Kidney (tissue), 13 donors: ENCODE measurements at regions not wholly inside any gene's neighbourhood (a gene's known extent, or its start where the extent isn't known, plus 50 kb on each side); places are given as distances from the start of the nearest gene placed in this dataset.
A peak's percentile ranks its signal among the peaks of the same experiment; 100 is the strongest.
"Not testable (repeated sequence)": the region's sequence is repeated elsewhere in the genome, so short reads cannot be mapped to it uniquely, and the experiment has no call there.

Experiments used
- DNase-seq, 5 donors: peaks; one replicate each; pipeline ENCODE4 v3.0.0-alpha.2; 2013 to 2020
- FAIRE-seq: peaks from 2 replicates; lab custom pipeline; 2012; peaks lifted over from hg19 to GRCh38; lab: Jason Lieb, UNC
- H3K27ac ChIP-seq, 2 donors: one replicate each; pipeline ENCODE4 v1.7.0; 2013; ENCODE audit warnings: low read depth in 2 of 2, low read length in 2 of 2, inconsistent platforms in 1 of 2
- H3K27me3 ChIP-seq: one replicate; pipeline ENCODE4 v1.7.1; 2013; ENCODE audit warnings: low read length, inconsistent platforms; ENCODE audit not compliant: control insufficient read depth, insufficient read depth
- H3K36me3 ChIP-seq, 3 donors: one replicate each; pipeline versions ENCODE4 v1.7.0 to v1.7.1; 2013; ENCODE audit warnings: low read length in 3 of 3, control low read depth in 1 of 3, inconsistent platforms in 1 of 3; ENCODE audit not compliant: insufficient read depth in 3 of 3, control insufficient read depth in 2 of 3
- H3K4me1 ChIP-seq, 3 donors: one replicate each; pipeline versions ENCODE4 v1.7.0 to v1.7.1; 2013; ENCODE audit warnings: low read length in 3 of 3, inconsistent platforms in 1 of 3, low read depth in 1 of 3; ENCODE audit not compliant: control insufficient read depth in 2 of 3, insufficient read depth in 2 of 3
- H3K4me3 ChIP-seq, 3 donors: one replicate each; pipeline versions ENCODE4 v1.7.0 to v1.8.1; 2013; ENCODE audit warnings: low read length in 3 of 3, control low read depth in 1 of 3, inconsistent platforms in 1 of 3
- H3K9ac ChIP-seq, 3 donors: one replicate each; pipeline versions ENCODE4 v1.7.0 to v1.7.1; 2013; ENCODE audit warnings: low read length in 3 of 3, control low read depth in 1 of 3, inconsistent platforms in 1 of 3
- H3K9me3 ChIP-seq, 3 donors: one replicate each; pipeline versions ENCODE4 v1.7.0 to v1.7.1; 2013; ENCODE audit warnings: low read length in 3 of 3, control low read depth in 1 of 3, inconsistent platforms in 1 of 3; ENCODE audit not compliant: control insufficient read depth in 2 of 3, insufficient read depth in 1 of 3
- CTCF ChIP-seq: IDR thresholded peaks from 3 replicates; pipeline ENCODE4 v1.5.1; 2012; ENCODE audit warnings: mild to moderate bottlenecking, moderate library complexity, borderline replicate concordance; ENCODE audit not compliant: insufficient read depth; ENCODE audit errors: extremely low read depth
- intact Hi-C: fragments of 100-400 bp; cut with DNase I; formaldehyde crosslinking; loops from one replicate; pipeline ENCODE4 v1.11.1; 2022
- donor health status: control.
- donor health status: control.
- donor health status: control.
- donor health status: control.
- donor health status: control.
- donor health status: DM: yes; HTN: yes; CAD: no.
- donor health status: Normal renal cell carcinoma (clear cell type).

GRCh38 chr20:52039790-52040189 lies 151.8 kb downstream of the ZFP64 start:
- Histone ChIP-seq H3K9ac (no peak overlapping the region), H3K36me3 (no peaks in the 10 kb centered on the region), H3K4me3 (no peak overlapping the region), H3K4me1 (no peaks in the 10 kb centered on the region), H3K27me3 (no peaks in the 10 kb centered on the region), H3K27ac (no peak overlapping the region), H3K9me3 (no peaks in the 10 kb centered on the region)
- DNase-seq (peak in 3 of 5 donors; percentile 51 to 94 (median 92)), FAIRE-seq (no peak)
- intact Hi-C loops, result no loop called here
- TF ChIP-seq CTCF, result no peak

DNA sequence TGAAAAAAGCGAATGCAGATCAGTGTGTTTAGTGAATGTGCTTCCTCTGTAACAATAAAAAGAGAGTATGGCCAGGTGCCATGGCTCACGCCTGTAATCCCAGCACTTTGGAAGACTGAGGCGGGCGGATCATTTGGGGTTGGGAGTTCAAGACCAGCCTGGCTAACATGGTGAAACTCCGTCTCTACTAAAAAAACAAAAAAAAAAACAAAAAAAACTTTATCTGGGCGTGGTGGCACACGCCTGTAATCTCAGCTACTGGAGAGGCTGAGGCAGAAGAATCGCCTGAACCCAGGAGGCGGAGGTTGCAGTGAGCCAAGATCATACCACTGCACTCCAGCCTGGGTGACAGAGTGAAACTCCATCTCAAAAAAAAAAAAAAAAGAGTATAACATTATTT lies 152.9 kb downstream of the ZFP64 start:
- DNase-seq, H3K4me1 ChIP-seq, H3K9me3 ChIP-seq, H3K36me3 ChIP-seq, H3K27me3 ChIP-seq, H3K4me3 ChIP-seq, H3K9ac ChIP-seq, intact Hi-C loops, FAIRE-seq, H3K27ac ChIP-seq: not testable (repeated sequence)

- Histone ChIP-seq H3K9ac (no peak overlapping the region), H3K9me3 (no peaks in the 10 kb centered on the region), H3K27ac (no peak overlapping the region), H3K27me3 (no peaks in the 10 kb centered on the region), H3K36me3 (no peaks in the 10 kb centered on the region), H3K4me3 (no peak overlapping the region), H3K4me1 (no peaks in the 10 kb centered on the region)
- intact Hi-C loops, result no loop called here
- FAIRE-seq, result no peak
- no peak for TF ChIP-seq CTCF
- no peak for DNase-seq
Measured at GRCh38 chr20:52037370-52037769, 154.2 kb downstream of the ZFP64 start.

DNA sequence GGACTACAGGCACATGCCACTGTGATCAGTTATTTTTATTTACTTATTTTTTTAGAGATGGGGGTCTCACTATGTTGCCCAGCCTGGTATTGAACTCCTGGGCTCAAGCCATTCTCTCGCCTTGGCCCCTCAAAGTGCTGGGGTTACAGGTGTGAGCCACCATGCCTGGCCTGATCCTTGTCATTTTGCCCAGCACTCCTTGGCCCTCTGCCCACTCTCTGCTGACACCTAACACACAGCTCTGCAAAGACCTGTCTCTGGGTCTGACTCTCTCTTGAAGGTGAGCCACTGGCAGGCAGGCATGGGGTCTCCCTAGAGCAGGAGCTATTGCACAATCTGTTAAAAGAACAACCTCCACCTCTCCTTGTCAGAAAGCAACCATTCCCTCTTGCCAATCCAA lies 155.6 kb downstream of the ZFP64 start:
- TF ChIP-seq CTCF, result no peak
- Histone ChIP-seq H3K36me3 (no peaks in the 10 kb centered on the region), H3K27me3 (no peaks in the 10 kb centered on the region), H3K4me1 (peaks cover 0 to 8% (median 0%) of the 10 kb centered on the region in 3 donors), H3K9me3 (no peaks in the 10 kb centered on the region), H3K27ac (no peak overlapping the region), H3K9ac (no peak overlapping the region), H3K4me3 (no peak overlapping the region)
- FAIRE-seq (no peak), DNase-seq (no peak)
- intact Hi-C loops, result no loop called here
